ENCODE measurements at regions not wholly inside any gene's neighbourhood (a gene's known extent, or its start where the extent isn't known, plus 50 kb on each side); places are given as distances from the start of the nearest gene placed in this dataset.
A peak's percentile ranks its signal among the peaks of the same experiment; 100 is the strongest.
"Not testable (repeated sequence)": the region's sequence is repeated elsewhere in the genome, so short reads cannot be mapped to it uniquely, and the experiment has no call there.

GRCh38 chrX:7522860-7523259, 320.1 kb upstream of the VCX start:
- Mint-ChIP-seq H3K4me1 (no peaks in the 10 kb centered on the region), H3K4me3 (no peak overlapping the region), H3K27ac (no peak overlapping the region), H3K36me3 (ENCODE audit: low read depth) (no peaks in the 10 kb centered on the region), H3K9me3 (peaks cover 4% of the 10 kb centered on the region), H3K27me3 (no peaks in the 10 kb centered on the region)
- DNase-seq, result no peak
- no peak for ATAC-seq

GRCh38 chrX:7515681-7516413, 327.1 kb upstream of the VCX start:
- Mint-ChIP-seq H3K27me3 (no peaks in the 10 kb centered on the region), H3K36me3 (ENCODE audit: low read depth) (no peaks in the 10 kb centered on the region), H3K4me1 (no peaks in the 10 kb centered on the region), H3K9me3 (no peaks in the 10 kb centered on the region), H3K27ac (no peak overlapping the region), H3K4me3 (no peak overlapping the region)
- ATAC-seq (no peak), DNase-seq (no peak)

DNA sequence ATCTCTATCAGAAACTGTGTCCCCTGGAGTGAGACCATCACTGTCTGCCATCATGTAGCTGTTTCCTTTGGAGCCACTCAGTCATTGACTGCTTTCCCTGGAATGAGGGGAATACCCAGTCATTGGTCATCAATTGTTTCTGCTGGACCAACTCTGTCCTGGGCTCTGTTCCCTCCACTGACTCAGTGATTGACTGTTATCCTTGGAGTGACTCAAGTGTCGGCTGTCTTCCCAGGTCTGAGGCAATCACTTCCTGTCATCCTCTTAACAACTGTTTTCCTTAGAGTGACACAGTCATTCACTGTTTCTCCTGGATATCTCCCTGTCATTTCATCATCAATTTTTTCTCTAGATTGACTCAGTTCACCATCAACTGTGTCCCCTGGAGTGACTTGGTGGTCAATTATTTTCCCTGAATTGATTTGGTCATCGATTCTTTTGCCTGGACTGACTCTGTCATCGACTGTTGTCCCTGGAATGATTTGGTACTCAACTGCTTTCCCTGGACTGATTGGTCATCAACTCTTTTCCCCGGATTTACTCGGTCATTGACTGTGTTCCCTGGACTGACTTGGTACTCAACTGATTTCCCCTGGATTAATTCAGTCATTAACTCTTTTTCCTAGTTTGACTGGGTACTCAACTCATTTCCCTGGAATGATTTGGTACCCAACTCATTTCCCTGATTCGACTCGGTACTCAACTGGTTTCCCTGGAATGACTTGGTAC, 327.9 kb upstream of the VCX start:
- Mint-ChIP-seq H3K27me3 (no peaks in the 10 kb centered on the region), H3K9me3 (no peaks in the 10 kb centered on the region), H3K4me3 (no peak overlapping the region), H3K36me3 (ENCODE audit: low read depth) (no peaks in the 10 kb centered on the region), H3K4me1 (no peaks in the 10 kb centered on the region), H3K27ac (no peak overlapping the region)
- ATAC-seq (no peak), DNase-seq (no peak)

DNA sequence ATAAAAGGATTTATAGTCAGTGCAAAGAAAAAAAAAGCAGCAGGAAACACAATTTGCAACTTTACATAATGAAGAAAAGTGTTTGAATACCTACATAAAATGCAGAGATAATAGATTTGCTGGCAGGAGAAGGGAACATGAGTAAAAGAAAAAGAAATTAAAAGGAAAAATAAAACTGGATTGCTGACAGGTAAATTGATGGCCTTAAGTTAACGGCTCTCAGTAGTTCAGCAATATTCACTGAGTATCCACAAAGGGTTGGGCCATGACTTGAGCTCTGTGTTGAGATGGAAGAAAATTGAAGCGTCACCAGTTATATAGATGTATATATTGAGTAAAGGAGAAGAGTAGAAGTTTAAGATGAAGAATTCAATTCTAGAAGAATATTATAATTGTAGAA, 330.1 kb upstream of the VCX start:
- Mint-ChIP-seq H3K9me3 (no peaks in the 10 kb centered on the region), H3K36me3 (ENCODE audit: low read depth) (no peaks in the 10 kb centered on the region), H3K27ac (no peak overlapping the region), H3K4me1 (no peaks in the 10 kb centered on the region), H3K4me3 (no peak overlapping the region), H3K27me3 (no peaks in the 10 kb centered on the region)
- ATAC-seq, result no peak
- DNase-seq, result no peak

DNA sequence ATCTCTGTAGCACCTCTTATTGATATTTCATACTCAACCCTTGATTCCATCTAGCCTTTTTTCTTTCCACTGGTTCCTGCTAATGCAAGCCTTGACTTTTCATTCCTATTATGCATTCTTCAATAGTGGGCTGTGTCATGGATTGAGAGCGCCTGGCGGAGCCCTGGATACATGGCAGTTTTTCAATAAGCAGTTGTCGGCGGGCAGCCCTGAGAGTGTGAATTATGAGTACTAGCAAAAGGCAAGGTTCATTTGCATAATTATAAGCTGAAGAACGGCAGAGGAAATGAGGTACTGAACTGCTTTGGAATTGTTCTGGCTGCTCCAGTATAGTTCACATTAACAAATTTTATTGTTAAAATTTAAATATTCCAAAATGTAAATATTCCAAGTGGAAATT, 339.7 kb upstream of the VCX start:
- no peak for ATAC-seq
- Mint-ChIP-seq H3K9me3 (peaks cover 13% of the 10 kb centered on the region), H3K4me3 (no peak overlapping the region), H3K36me3 (ENCODE audit: low read depth) (no peaks in the 10 kb centered on the region), H3K4me1 (no peaks in the 10 kb centered on the region), H3K27ac (no peak overlapping the region), H3K27me3 (no peaks in the 10 kb centered on the region)
- no peak for DNase-seq

DNA sequence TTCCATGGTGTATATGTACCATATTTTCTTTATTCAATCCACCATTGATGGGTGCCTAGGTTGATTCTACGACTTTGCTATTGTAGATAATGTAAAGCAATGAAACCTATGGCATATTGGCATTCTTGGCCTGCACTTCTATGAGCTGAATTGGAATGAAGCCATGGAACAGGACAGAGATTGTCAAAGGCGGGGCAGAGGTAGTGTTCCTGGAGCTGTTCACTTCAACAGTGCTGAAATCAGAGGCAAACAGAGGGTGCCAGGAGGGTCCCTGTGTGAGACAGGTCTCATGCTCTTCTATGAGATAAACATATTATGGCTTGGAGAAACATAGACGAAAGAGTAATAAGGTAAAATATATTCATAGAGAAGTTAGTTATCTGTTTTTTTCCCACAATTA, 342.6 kb upstream of the VCX start:
- Mint-ChIP-seq H3K27me3 (no peaks in the 10 kb centered on the region), H3K4me1 (no peaks in the 10 kb centered on the region), H3K27ac (no peak overlapping the region), H3K4me3 (no peak overlapping the region), H3K9me3 (peaks cover 10% of the 10 kb centered on the region), H3K36me3 (ENCODE audit: low read depth) (no peaks in the 10 kb centered on the region)
- ATAC-seq (no peak), DNase-seq (no peak)

- ATAC-seq, result no peak
- Mint-ChIP-seq H3K9me3 (no peaks in the 10 kb centered on the region), H3K4me1 (no peaks in the 10 kb centered on the region), H3K27me3 (no peaks in the 10 kb centered on the region), H3K27ac (no peak overlapping the region), H3K36me3 (ENCODE audit: low read depth) (no peaks in the 10 kb centered on the region), H3K4me3 (no peak overlapping the region)
- no peak for DNase-seq
These were observed 338.6 kb upstream of the PUDP start for GRCh38 chrX:7486505-7486904.

GRCh38 chrX:7485061-7485460, 337.1 kb upstream of the PUDP start:
- H3K27me3 Mint-ChIP-seq, result no peaks in the 10 kb centered on the region
- H3K9me3 Mint-ChIP-seq, result no peaks in the 10 kb centered on the region
- H3K4me3 Mint-ChIP-seq, result no peak overlapping the region
- H3K36me3 Mint-ChIP-seq (ENCODE audit: low read depth), result no peaks in the 10 kb centered on the region
- DNase-seq (no peak), ATAC-seq (no peak)
- H3K27ac Mint-ChIP-seq, result no peak overlapping the region
- H3K4me1 Mint-ChIP-seq, result no peaks in the 10 kb centered on the region

- Mint-ChIP-seq H3K9me3 (no peaks in the 10 kb centered on the region), H3K27ac (no peak overlapping the region), H3K4me3 (no peak overlapping the region), H3K4me1 (no peaks in the 10 kb centered on the region), H3K36me3 (ENCODE audit: low read depth) (no peaks in the 10 kb centered on the region), H3K27me3 (no peaks in the 10 kb centered on the region)
- ATAC-seq (no peak), DNase-seq (no peak)
These were observed 332.8 kb upstream of the PUDP start for GRCh38 chrX:7480721-7481120.

- Mint-ChIP-seq H3K36me3 (ENCODE audit: low read depth) (no peaks in the 10 kb centered on the region), H3K27ac (no peak overlapping the region), H3K27me3 (no peaks in the 10 kb centered on the region), H3K9me3 (peaks cover 5% of the 10 kb centered on the region), H3K4me1 (no peaks in the 10 kb centered on the region), H3K4me3 (no peak overlapping the region)
- ATAC-seq, result no peak
- no peak for DNase-seq
These were observed 314.2 kb upstream of the PUDP start for GRCh38 chrX:7462110-7462509.

DNA sequence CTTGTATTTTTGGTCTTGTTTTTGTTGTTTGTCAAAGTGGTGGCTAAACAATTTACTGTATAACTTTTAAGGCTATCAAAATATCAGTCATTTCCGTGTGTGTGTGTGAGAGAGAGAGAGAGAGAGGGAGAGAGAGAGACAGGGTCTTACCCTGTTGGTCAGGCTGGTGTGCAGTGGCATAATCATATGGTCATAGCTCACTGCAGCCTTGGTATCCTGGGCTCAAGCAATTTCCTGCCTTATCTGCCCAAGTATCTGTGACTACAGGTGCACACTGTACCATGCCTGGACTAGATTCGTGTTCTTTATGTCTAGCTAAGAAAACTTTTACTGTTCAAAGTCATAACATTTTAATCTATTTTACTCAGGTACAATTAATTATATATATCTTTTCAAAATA, 313.1 kb upstream of the PUDP start:
- not testable (repeated sequence) for H3K27me3 Mint-ChIP-seq; H3K4me3 Mint-ChIP-seq; ATAC-seq; H3K9me3 Mint-ChIP-seq; H3K36me3 Mint-ChIP-seq (ENCODE audit: low read depth); DNase-seq; H3K4me1 Mint-ChIP-seq; H3K27ac Mint-ChIP-seq

GRCh38 chrX:7447801-7448499, 300.0 kb upstream of the PUDP start:
- no peaks in the 10 kb centered on the region for H3K9me3 Mint-ChIP-seq
- no peak overlapping the region for H3K27ac Mint-ChIP-seq
- no peaks in the 10 kb centered on the region for H3K4me1 Mint-ChIP-seq
- H3K4me3 Mint-ChIP-seq, result no peak overlapping the region
- DNase-seq (no peak), ATAC-seq (no peak)
- H3K27me3 Mint-ChIP-seq, result no peaks in the 10 kb centered on the region
- H3K36me3 Mint-ChIP-seq (ENCODE audit: low read depth), result no peaks in the 10 kb centered on the region

GRCh38 chrX:7446815-7447214, 298.9 kb upstream of the PUDP start:
- DNase-seq, result no peak
- no peak overlapping the region for H3K27ac Mint-ChIP-seq
- H3K9me3 Mint-ChIP-seq, result no peaks in the 10 kb centered on the region
- no peak overlapping the region for H3K4me3 Mint-ChIP-seq
- no peaks in the 10 kb centered on the region for H3K36me3 Mint-ChIP-seq (ENCODE audit: low read depth)
- no peak for ATAC-seq
- H3K27me3 Mint-ChIP-seq, result no peaks in the 10 kb centered on the region
- H3K4me1 Mint-ChIP-seq, result no peaks in the 10 kb centered on the region

DNA sequence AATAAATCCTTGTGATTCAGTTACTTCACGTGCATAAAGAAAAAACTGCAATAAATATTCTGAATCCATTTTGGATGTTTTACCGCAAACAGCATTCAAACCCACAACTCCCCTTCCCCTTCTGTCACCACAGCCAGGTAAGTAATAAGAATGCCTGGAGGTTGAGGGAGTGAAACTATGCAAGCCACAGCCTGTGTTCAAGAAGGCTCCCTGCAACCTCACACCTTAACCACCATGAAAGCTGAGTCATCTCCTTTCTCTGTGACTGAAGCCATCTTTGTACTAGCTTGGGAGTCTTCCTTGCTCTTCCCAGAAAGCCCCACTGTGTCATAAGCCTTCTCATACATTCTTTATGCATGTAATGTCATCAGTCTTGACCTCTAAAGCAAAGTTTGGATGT, 297.0 kb upstream of the PUDP start:
- H3K27me3 Mint-ChIP-seq, result no peaks in the 10 kb centered on the region
- DNase-seq (no peak), ATAC-seq (peak; percentile 65)
- H3K27ac Mint-ChIP-seq, result no peak overlapping the region
- H3K4me3 Mint-ChIP-seq, result no peak overlapping the region
- H3K9me3 Mint-ChIP-seq, result no peaks in the 10 kb centered on the region
- H3K4me1 Mint-ChIP-seq, result no peaks in the 10 kb centered on the region
- H3K36me3 Mint-ChIP-seq (ENCODE audit: low read depth), result no peaks in the 10 kb centered on the region

- DNase-seq (no peak), ATAC-seq (no peak)
- Mint-ChIP-seq H3K27ac (no peak overlapping the region), H3K9me3 (no peaks in the 10 kb centered on the region), H3K36me3 (ENCODE audit: low read depth) (no peaks in the 10 kb centered on the region), H3K27me3 (no peaks in the 10 kb centered on the region), H3K4me1 (no peaks in the 10 kb centered on the region), H3K4me3 (no peak overlapping the region)
These were observed 293.6 kb upstream of the PUDP start for GRCh38 chrX:7441586-7441985.

Measured in activated naive CD8-positive, alpha-beta T cell treated with anti-CD3 and anti-CD28 coated beads, Interleukin-2, amount 50 U/mL, for 24 hours (primary cell).